ENCODE measurements at regions not wholly inside any gene's neighbourhood (a gene's known extent, or its start where the extent isn't known, plus 50 kb on each side); places are given as distances from the start of the nearest gene placed in this dataset.
"Not testable (repeated sequence)": the region's sequence is repeated elsewhere in the genome, so short reads cannot be mapped to it uniquely, and the experiment has no call there.

DNA sequence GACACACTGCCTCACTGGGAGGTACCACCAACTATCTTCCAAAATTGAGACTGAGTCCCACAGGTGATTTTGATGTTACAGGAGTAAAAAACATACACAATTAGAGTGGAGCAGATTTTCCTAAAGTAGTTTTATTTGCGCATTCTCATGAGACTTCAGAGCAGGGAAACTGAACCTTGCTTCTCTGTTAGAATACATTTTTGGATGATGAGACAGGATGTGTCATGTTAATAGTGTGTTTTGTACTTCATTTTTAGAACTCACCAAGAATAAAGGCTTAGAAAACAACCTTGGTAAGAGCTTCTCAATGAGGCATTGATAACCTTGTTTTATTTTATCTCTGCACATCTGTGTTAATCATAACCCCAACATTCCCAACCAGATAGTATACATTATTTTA lies 310.2 kb upstream of the GALNT5 start:
- peak; percentile 10 for DNase-seq

DNA sequence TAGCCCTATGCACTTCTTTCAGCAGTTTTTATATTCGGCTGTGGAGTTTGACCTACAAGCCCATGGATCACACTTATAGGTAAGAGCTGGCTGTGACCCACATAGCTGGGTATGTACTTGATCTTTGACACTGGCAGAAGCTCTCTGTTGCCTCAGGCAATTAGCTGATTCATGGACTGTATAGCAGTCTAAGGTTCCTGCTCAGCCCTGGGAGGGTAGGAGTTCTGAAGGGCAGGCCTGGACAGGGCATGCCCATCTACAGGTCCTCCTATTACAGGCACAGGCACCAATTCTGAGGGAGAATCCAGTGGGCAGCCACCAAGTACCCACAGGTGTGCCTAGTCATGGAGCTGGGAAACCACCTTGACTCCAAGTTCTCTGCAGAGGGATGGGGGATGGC lies 301.8 kb upstream of the GALNT5 start:
- no peak for DNase-seq

DNA sequence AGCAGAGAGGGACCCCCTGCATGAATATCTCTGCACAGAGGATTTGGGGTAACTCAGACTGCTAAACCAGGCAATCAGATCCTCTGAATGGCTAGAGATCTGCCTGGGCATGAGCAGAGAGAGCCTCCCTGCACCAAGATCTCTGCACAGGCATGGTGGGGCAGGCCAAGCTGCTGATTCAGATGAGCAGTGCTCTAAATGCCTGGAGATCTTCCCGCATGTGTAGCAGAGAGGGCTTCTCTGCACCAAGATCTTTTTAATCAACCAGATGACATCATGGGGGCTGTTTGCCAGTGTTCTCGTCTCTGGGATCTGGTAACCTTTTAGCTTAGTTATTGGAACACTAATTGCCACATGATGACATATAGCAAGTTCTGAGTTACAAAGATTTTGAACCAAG lies 301.3 kb upstream of the GALNT5 start:
- no peak for DNase-seq

DNA sequence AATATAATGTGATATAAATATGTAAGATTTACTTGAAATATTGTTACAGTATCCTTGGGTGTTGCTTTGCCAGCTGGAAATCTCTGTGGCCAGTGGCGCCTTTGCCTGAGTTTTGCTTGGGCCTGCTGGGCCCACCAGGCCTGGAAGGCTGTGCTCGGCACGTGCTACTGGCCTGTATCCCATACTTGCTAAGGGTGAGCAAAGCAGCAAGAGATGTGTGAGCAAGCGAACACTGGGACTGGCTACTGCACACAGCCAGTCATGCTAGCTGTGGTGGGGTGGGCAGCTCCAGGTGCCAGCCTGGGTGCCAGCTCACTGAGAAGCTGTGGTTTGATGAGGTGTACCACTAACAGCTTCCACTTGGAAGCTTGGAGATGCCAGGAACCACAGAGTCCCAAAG lies 299.1 kb upstream of the GALNT5 start:
- DNase-seq, result no peak

DNA sequence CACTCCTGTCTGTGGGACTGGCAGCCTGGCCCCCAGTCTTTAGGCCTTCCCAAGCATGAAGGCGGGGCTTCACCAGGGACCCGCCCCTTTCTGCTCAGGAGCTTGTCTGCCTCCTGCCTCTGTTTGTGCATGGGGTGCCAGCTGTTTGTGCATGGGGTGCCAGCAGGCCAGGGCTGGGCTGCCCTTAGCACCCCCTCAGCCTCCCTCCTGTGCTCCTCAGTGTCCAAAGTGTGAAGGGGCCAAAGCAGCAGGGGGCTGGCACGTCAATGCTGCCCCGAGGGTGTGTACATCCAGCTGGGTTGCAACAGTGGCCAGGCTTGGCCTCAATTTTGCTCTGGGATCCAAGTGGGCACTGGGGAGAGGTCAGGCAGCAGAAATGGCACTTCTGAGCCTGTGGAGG lies 298.0 kb upstream of the GALNT5 start:
- no peak for DNase-seq

DNA sequence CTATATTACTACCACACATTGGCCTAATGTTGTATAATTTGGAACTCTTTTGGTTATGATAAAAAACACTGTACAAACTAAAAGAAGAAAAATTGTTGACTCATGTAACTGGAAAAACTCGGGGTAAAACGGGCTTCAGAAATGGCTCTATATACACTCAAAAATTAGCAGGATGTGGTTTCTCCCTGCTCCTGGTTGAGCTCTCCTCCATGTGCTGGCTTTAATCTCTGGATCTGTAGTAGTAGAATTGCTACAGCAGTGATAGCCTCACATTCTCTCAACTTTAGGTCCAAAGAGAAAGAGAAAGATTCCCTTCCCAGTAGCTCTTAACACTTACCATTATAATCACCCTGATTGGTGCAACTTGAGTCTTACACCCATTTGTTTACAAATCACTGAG lies 274.9 kb upstream of the GALNT5 start:
- DNase-seq, result no peak

DNA sequence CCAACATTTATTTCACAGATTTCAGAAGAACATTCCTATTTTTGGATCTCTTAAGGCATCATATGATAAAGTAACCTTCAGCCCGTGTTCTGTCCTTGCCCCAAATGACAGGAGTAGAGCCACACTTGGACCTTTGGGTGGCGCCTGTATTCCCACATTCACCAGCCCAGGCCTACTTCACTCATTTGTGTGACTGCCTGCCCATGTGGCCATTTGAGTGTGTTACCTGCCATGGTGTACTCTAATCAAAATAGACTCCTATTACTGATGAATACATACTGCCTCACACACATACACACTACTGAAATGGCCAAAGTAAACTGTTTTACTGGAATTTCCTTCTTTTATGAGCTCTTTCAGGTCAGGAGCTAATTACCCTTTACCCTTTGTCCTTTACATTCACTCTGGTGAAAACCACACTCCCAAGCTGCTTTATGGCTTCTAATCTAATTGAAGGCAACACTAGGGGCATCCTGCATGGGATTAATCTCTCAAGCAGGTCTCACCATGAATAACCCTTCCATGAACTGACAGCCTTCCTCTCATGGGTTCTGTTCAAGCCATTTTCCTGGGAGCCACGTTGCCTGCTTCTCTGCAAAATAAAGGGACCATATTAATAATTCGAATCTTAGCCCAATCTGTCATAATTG lies 271.0 kb upstream of the GALNT5 start:
- DNase-seq, result no peak

DNA sequence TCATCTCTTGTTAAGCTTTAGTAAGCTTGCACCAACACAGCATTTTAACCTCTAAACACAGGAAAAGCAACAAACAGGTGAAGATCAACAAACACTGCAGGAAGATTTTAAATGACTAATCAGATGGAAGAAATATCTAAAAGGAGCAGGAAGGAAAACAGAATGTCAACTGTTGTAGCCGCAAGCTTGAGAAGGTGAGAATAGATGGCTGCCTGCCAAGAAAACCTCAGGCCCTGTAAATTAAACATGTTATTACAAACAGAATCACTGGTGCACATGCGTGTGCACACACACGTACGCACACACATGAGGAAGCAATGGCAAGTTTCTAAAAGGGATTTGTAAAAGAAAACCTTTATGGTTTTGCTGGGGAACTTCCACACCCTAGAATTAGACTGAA lies 257.8 kb upstream of the GALNT5 start:
- DNase-seq, result no peak

DNA sequence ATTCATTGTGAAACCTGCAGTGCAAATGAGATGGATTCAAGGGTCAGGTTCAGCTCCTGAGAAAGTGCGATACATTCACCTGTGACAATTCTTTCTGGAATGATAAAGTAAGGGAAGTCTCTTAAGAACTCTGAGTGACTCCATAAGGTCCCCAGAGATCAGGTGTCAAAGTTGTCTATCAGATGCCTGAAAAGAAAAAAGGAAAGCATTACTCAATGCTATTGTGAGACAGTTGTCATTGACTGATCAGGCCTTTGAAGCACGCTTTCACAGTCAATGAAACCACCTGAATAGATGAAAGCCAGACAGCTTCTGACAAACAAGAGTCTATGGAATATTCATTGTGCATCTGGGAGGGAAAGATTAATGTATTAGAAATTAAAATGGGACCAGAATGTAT lies 252.7 kb upstream of the GALNT5 start:
- DNase-seq, result no peak

DNA sequence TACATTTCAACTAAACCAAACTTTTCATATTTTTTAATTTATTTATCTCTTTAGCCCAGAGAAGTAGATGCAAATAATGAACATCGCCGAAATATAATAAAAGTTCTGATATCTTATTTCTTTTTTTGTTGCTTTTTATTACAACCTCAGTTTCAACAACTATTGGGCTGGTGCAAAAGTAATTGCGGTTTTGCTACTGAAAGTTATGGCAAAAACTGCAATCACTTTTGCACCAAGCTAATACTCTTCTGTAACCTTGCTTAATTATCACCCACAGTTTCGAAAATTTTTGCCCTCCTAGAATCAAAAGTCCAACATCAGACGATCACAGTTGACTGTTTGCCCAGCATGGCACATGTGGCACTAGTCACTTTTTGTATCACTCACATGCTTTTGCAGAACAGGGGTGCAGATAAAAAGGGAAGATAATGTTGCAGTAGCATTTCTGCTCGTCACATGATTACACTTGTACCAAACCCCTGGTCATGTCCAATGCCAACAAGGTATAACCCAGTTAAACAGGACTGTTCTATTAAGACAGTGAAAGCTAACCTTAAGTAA lies 242.4 kb upstream of the GALNT5 start:
- no peak for DNase-seq

DNA sequence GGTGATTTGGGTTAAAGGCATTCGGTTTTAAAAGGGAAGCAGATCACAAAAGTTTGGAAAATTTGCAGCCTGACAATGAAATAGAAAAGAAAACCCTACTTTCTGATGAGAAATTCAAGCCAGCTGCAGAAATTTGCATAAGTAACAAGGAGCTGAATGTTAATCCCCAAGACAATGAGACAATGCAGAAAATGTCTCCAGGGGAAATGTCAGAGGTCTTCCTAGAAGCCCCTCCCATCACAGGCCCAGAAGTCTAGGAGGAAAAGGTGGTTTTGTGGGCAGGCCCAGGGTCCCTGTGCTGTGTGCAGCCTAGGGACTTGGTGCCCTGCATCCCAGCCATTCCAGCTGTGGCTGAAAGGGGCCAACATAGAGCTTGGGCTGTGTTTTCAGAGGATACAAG lies 234.2 kb upstream of the GALNT5 start:
- DNase-seq, result not testable (repeated sequence)

DNA sequence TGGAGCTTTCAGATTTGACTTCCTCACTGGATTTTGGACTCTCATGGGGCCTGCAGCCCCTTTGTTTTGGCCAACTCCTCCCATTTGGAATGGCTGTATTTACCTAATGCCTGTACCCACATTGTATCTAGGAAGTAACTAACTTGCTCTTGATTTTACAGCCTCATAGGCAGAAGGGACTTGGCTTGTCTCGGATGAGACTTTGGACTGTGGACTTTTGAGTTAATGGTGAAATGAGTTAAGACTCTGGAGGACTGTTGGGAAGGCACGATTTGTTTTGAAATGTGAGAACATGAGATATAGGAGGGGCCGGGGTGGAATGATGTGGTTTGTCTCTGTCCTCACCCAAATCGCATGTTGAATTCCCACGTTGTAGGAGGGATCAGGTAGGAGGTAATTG lies 233.4 kb upstream of the GALNT5 start:
- no peak for DNase-seq

DNA sequence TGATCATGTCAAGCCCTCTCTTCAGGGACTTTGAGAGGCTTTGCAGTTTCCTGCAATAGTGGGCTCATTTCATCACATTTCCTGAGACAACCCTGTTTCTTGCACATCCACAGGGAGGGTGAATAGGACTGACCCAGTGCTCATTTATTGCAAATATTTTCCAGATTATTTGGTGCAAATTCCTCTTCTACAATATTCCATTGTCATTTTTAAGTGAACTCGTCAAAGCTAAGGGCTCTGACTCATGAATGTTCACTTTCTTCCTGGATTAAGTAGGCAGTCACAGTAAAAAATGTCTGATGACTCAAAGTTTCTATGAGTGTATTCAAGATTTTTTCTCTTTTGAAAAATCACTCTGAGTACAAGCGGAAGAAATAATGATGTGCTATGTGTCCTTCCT lies 225.5 kb upstream of the GALNT5 start:
- DNase-seq, result peak; percentile 96

DNA sequence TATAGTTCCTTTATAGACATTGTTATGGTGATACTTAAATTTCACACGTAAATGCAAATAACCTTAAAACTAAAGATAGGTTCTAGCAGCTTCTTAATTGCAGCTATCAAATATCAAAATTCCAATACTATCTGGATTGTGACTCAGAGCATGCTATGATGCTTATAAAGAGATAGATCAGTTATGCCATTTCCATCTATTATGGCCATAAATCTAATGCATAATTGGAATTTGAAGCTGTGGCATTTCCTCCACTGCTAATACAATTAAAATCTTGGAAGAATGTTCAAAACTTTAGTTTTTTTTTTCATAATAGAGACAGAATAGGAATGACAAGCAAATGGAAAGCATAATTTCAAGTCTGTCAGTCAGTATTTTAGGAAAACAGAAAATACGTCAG lies 220.8 kb upstream of the GALNT5 start:
- DNase-seq, result peak; percentile 7

DNA sequence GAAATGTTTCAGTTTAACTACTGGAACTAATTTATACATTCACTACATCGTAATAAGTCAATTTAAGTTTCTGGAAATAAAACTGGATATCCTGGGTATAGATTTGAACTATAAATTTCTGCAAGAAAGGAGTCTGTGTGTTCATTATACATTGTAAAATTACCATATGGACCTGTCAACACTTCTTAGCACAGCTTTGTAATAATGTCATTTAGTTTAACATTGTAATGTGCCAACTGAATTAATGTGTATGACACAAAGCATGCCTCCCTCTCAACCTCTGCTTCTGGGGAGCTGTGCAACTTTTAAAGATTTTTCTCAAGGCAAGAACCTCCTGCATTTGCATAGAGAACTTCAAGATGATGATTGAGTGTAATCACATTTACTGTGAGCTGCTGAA lies 213.7 kb upstream of the GALNT5 start:
- no peak for DNase-seq

DNA sequence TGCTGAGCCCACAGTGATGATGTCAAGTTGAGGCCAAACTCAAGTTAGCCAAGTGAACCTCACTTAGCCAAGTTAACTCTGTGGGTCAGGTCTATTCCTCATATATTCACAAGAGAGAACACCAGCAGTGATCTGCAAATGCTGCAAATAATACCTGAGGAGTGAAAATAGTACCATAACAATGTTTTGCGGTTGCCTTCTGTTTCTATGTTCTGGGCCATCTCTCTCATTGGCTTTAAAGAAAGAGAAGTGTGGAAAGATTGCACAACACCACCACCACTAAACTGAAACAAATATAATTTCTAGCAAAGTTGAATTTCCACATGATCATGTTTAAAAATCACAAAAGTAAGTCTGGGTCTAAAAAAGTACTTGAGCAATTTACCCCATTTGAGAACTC lies 211.1 kb upstream of the GALNT5 start:
- DNase-seq, result no peak

DNA sequence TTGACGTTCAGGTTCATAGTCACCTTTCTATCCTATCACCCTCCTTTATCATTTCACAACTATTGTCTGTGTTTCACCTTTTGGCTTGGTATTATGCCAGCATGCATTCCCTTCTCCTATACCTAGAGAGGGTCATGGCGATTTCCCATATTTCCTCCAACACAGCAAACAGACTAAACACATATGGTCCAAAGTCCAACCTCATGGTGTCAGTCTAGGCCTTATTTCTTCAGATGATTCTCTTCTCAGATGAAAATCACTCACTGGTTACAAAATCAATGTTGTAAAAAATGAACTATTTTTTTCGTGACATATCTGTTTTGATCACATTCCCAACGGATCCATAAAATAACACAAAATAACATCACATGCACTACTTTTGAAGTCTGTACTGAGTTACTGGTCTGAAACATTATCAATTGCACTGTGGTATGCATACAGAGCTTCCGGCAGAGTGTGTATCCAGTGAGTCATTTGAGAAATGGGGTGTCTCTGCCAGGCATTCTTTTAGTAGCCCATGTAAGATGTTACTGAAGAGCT lies 204.8 kb upstream of the GALNT5 start:
- peak; percentile 87 for DNase-seq

DNA sequence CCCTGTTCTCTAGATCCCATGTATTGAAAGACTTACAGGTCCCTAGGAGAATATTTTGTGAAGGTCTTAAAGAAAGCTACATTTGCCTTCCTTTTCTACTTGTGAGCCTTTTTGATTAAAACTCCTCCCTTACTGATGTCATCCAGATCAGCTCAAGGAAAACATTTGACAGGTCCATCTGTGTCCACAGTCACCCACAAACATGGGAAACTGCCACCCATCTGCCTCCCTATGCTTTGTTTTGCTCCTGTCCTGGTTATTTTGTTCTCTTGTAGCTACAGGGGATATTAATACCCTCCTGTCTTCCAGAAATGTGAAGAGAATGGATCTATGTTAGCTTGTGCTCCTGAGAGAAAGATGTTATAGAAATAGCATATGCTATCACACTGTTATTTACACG lies 203.6 kb upstream of the GALNT5 start:
- no peak for DNase-seq

DNA sequence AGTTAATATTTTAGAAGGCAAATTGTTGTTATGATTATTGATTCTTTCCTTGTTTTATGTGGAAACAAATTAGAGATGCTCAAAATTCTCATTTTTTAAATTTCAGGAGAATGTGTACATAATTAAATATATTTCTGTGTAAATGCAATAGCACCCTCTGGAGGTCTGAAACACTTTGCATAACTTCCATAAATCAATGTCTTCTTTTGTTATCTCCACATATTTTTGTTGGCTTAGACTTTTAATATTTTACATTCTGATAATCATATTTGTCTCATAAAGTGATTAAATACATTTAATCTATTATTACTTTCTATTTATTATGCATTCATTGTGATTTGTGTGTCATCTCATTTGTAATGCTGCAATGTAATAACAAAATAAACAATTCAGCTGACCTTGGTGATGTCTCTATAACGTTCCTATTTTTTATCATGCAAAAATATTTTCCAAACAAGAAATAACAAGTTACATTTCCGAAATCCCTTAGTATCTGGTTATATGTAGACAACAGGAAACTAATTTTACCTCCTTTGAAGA lies 201.8 kb upstream of the GALNT5 start:
- peak; percentile 48 for DNase-seq

DNA sequence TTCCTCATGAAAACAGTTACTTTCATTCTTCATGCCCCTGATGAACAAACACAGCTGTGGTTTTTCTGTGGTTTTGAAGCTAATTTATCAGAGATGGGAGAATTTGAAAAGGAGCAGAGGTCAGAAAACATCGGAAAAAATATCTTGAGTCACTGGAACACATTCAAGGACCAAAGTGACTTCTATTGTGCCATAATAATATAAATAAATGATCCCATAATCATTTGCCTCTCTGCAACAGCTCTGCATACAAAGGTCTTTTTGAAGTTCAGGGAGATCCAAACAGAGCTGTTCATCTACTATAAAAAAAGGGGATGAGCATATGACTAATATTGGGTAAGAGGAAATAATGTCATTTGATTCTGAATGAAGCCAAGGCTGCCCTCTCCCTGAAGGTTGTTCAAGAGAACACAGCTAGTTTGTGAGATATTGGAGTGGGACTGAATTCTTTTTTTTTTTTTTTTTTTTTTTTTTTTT lies 201.3 kb upstream of the GALNT5 start:
- peak; percentile 57 for DNase-seq

DNA sequence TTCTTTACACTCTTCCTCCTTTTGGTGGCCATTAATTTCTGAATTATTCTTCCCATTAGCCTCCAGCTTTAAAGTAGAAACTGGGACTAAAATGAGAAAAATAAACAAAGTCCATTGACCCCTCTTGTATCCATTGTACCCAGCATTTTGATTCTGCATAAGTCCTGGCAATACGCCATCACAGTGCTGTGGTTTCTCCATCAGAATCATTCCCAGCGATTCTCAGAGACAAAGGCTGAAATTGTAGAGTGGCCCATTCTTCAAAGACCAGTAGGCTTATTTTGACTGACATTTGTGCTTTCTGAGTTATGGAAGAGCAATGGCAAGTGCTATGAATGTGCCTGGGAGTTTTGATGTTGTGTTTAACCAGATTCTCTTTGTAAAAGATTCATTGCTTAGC lies 199.3 kb upstream of the GALNT5 start:
- no peak for DNase-seq

DNA sequence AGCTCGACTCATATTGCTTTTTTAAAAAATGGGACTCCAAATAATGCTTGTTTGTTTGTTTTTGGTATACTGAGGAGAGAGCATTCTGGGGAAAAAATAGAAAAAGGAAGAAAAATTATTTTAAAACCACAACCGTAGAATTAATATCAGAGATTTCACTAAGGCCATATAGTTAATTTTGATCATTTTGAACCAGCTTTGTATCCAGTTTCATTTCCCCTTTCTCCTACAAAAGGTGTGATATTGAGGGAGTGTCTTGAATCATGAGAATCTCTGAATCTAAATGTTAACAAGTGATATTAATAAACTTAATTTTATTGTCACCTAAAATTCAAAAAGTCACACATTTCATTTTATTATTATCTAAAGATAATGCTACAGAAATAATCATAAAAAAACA lies 198.5 kb upstream of the GALNT5 start:
- no peak for DNase-seq

DNA sequence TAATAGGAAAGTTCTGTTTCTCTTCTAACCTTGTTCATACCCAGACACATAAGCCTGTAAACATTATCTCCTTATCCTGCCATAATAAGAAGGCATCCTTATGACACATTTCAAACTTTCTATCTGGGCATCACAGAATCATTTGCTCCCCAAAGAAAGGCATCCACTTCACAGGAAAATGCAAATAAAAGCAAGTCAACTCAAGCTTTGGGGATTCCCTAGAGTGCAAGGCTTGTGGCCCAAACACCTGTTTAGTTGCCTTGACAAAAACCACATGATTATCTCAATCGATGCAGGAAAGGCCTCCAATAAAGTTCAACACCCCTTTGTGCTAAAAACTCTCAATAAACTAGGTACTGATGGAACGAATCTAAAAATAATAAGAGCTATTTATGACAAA lies 195.7 kb upstream of the GALNT5 start:
- no peak for DNase-seq

DNA sequence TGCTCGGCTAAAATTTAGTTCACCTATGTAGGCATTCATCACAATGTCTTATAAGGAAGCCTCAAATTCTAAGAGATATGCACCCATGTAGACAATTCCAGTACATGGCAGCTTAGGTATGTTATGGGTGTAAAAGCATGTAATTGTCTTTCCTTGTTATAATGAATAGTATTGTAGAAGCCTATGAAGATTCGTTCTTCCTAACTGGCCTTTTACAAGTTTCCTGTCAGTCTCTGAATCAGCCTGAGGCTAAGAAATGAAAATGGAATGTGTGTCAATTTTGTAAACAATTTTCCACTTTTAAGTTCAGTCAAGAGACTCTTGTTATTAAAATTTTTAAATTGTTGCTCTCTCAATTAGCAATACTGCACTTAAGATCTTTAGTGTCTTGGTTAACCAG lies 189.9 kb upstream of the GALNT5 start:
- no peak for DNase-seq

DNA sequence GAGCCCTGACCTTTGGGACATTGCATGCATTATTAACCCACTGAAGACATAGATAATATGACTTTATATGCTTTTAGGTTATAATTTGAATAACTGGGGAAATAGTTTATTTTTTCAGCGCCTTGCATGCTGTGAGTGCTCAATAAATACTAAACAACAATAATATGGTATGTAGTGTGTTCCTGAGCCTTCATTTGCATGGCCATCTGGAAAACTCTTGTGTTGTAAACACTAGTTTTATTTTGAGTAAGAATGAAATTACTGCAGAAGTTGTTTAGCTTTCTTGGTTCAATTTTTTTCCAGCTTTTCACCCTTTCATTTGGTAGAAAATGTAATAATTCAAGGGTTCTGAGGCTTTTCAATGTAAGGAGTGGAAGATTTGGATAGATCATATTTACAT lies 189.3 kb upstream of the GALNT5 start:
- DNase-seq, result no peak

Data from fibroblast of upper back skin (primary cell).